Left lung (tissue), 4 donors: ENCODE measurements at regions not wholly inside any gene's neighbourhood (a gene's known extent, or its start where the extent isn't known, plus 50 kb on each side); places are given as distances from the start of the nearest gene placed in this dataset.
A peak's percentile ranks its signal among the peaks of the same experiment; 100 is the strongest.

ENCODE experiments used
- ATAC-seq: fragments of 200-7000 bp; cut with Tn5 transposase; one replicate; pipeline ENCODE4 v1.9.1; 2020; ENCODE audit warnings: moderate library complexity
- DNase-seq, 4 donors: peaks; one replicate each; pipeline ENCODE4 v3.0.0-alpha.2; 2013 to 2020
- H3K27ac ChIP-seq, 2 donors: fragments of 200-600 bp; sonication (generic) in 1 of 2; one replicate each; pipeline versions ENCODE4 v1.5.0 to v1.8.0; 2020 to 2021
- H3K27me3 ChIP-seq, 2 donors: fragments of 200-600 bp; sonication (generic) in 1 of 2; one replicate each; pipeline versions ENCODE4 v1.5.0 to v1.8.0; 2020 to 2021
- H3K36me3 ChIP-seq, 2 donors: fragments of 200-600 bp; sonication (generic) in 1 of 2; one replicate each; pipeline versions ENCODE4 v1.5.0 to v1.8.0; 2020 to 2021
- H3K4me1 ChIP-seq, 2 donors: fragments of 200-600 bp; one replicate each; pipeline ENCODE4 v1.8.0; 2021
- H3K4me3 ChIP-seq, 2 donors: fragments of 200-600 bp; sonication (generic) in 1 of 2; one replicate each; pipeline versions ENCODE4 v1.5.0 to v1.8.0; 2020 to 2021; ENCODE audit warnings: mild to moderate bottlenecking in 1 of 2
- H3K9me3 ChIP-seq, 2 donors: fragments of 200-600 bp; sonication (generic) in 1 of 2; one replicate each; pipeline versions ENCODE4 v1.5.0 to v1.8.0; 2020 to 2021
- intact Hi-C, 2 donors: fragments of 100-400 bp; cut with DNase I; formaldehyde crosslinking; loops; one replicate each; pipeline versions ENCODE4 v1.11.2 to v1.14.2; 2022
- TF ChIP-seq, protein P1 (sequence below), 2 donors: fragments of 200-600 bp; sonication (generic) in 1 of 2; IDR thresholded peaks; one replicate each; pipeline versions ENCODE4 v1.5.0 to v1.8.0; 2021; ENCODE audit warnings: antibody characterized with exemption in 2 of 2
- donor health status: DM: no; HTN: yes; CAD: no.
- donor health status: DM: no; HTN: no; CAD: no.

DNA sequence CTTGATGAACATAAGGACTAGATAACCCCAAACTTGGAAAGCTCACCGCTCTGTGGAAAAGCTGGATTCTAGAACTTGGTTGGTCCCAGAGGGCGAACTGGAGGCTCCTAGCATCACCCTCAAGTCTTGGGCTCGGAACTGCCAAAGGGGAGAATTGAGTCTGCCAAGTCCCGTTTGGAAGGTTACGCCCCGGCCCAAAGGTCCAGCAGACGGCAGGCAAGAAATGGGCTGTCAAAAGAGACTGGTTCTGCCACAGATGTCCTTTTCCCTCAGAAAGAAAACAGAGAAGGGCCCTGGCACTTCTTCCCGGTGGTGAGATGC lies 182.2 kb downstream of the ANAPC1 start:
- H3K27ac ChIP-seq, result peak overlapping the region in 1 of 2 donors; percentile 28
- no peaks in the 10 kb centered on the region for H3K9me3 ChIP-seq
- no peaks in the 10 kb centered on the region for H3K27me3 ChIP-seq
- intact Hi-C loops, result no loop called here
- TF ChIP-seq, protein P1, sequence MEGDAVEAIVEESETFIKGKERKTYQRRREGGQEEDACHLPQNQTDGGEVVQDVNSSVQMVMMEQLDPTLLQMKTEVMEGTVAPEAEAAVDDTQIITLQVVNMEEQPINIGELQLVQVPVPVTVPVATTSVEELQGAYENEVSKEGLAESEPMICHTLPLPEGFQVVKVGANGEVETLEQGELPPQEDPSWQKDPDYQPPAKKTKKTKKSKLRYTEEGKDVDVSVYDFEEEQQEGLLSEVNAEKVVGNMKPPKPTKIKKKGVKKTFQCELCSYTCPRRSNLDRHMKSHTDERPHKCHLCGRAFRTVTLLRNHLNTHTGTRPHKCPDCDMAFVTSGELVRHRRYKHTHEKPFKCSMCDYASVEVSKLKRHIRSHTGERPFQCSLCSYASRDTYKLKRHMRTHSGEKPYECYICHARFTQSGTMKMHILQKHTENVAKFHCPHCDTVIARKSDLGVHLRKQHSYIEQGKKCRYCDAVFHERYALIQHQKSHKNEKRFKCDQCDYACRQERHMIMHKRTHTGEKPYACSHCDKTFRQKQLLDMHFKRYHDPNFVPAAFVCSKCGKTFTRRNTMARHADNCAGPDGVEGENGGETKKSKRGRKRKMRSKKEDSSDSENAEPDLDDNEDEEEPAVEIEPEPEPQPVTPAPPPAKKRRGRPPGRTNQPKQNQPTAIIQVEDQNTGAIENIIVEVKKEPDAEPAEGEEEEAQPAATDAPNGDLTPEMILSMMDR (IDR thresholded peaks at IDR 0.05), result no peak
- DNase-seq, result no peak
- peaks cover 7 to 74% of the 10 kb centered on the region in 2 donors for H3K4me1 ChIP-seq
- H3K4me3 ChIP-seq, result no peak overlapping the region
- no peaks in the 10 kb centered on the region for H3K36me3 ChIP-seq
- no peak for ATAC-seq

DNA sequence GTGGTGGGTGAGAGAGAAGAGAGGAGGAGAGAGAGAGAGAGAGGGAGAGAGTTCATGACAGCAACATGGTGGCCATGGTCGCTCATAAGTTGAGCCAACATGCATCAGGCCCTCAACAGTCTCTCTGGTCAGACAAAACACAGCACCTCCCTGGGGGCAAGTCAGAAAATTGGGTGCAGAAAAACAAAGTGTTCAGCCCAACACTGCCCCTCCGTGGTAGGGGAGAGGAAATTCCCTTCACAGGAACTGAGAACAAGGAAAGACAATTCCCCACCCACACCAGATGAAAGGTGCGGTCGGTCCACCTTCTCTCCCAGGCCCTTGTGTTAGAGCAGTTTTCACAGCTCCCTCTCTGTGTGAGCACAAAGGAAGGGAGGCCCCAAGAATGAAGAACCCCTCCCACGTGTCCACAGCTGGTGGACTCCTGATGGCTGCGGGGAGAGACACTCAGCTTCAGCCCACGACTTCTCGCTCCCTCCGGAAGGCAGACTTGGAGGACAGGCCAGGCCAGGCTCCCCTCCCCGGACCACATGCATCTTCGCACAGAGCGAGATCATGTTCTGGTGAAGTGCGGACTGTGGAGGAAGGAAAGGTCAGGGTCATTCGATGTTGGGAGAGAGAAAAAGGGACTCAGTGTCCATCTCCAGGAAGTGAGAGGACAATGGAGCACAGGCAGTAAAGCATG lies 181.7 kb downstream of the ANAPC1 start:
- Histone ChIP-seq H3K36me3 (no peaks in the 10 kb centered on the region), H3K27me3 (no peaks in the 10 kb centered on the region), H3K9me3 (no peaks in the 10 kb centered on the region), H3K4me3 (no peak overlapping the region), H3K4me1 (peaks cover 7 to 72% of the 10 kb centered on the region in 2 donors), H3K27ac (peak overlapping the region in 1 of 2 donors; percentile 28)
- intact Hi-C loops, result no loop called here
- TF ChIP-seq, protein P1 (IDR thresholded peaks at IDR 0.05), result peak; percentile 60 to 70
- ATAC-seq (peak; percentile 57), DNase-seq (no peak)

DNA sequence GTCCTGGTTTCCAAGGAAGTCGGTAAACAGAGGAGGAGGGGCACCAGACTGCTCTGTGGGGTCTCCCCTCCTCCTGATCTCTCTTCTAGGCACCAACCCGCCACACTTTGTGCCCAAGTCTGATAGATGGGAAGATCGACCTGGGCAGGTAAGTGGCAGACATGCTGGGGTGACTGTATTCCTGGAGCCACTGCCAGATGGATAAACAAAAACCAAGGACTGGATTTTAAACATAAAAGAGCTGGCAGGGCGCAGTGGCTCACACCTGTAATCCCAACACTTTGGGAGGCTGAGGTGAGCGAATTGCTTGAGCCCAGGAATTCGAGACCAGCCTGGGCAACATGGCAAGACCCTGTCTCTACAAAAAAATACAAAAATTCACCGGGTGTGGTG lies 181.2 kb downstream of the ANAPC1 start:
- H3K4me1 ChIP-seq, result peaks cover 7 to 66% of the 10 kb centered on the region in 2 donors
- H3K27me3 ChIP-seq, result no peaks in the 10 kb centered on the region
- intact Hi-C loops, result no loop called here
- TF ChIP-seq, protein P1 (IDR thresholded peaks at IDR 0.05), result no peak
- no peaks in the 10 kb centered on the region for H3K9me3 ChIP-seq
- DNase-seq, result no peak
- H3K4me3 ChIP-seq, result no peak overlapping the region
- ATAC-seq, result no peak
- H3K27ac ChIP-seq, result no peak overlapping the region
- H3K36me3 ChIP-seq, result no peaks in the 10 kb centered on the region

DNA sequence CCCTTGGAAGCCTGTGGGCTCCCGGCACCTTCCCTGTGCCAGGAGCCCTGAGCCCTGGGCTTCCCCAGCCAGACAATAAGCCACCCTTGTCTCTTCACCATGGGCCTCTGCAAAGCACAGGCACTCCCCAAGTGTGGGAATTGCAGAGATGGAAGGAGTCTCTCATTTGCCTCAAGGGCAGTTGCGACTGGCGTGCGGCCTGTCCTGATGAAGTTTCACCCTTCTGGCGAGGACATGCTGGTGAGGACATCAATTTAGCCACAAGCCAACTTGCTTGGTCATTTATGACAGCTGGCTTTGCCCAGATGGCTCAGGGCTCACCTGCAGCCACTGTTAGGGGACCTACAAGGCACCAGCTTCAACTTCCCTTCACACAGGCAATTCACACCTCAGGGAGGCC lies 180.2 kb downstream of the ANAPC1 start:
- H3K27me3 ChIP-seq, result no peaks in the 10 kb centered on the region
- TF ChIP-seq, protein P1 (IDR thresholded peaks at IDR 0.05), result no peak
- intact Hi-C loops, result no loop called here

DNA sequence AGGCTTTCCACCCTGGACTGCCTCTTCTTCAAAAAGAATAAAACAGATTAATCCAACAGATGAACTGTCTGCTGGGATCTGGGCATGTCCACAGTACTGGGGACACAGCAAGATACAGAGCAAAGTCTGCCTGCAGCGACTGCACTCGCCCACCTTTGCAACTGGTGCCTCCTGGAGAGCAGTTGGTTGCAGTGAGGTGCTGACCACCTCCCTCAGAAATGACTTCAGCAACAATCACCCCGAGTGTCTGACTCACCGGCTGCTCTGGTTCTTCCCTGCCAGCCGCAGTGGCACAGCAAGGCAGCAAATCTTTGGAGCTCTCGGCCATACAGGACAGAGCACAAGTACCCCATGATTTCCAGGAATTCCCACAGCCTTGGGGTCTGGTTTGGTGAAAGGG lies 179.7 kb downstream of the ANAPC1 start:
- H3K27me3 ChIP-seq, result no peaks in the 10 kb centered on the region
- intact Hi-C loops, result no loop called here
- no peak overlapping the region for H3K27ac ChIP-seq
- no peak overlapping the region for H3K4me3 ChIP-seq
- DNase-seq (no peak), ATAC-seq (peak; percentile 7)
- peaks cover 7 to 52% of the 10 kb centered on the region in 2 donors for H3K4me1 ChIP-seq
- no peaks in the 10 kb centered on the region for H3K36me3 ChIP-seq
- TF ChIP-seq, protein P1 (IDR thresholded peaks at IDR 0.05), result no peak
- H3K9me3 ChIP-seq, result no peaks in the 10 kb centered on the region

More for the DNA sequence above, 180.2 kb downstream of the ANAPC1 start:
- no peak overlapping the region for H3K4me3 ChIP-seq
- H3K36me3 ChIP-seq, result no peaks in the 10 kb centered on the region
- H3K27ac ChIP-seq, result no peak overlapping the region
- ATAC-seq (no peak), DNase-seq (no peak)
- H3K4me1 ChIP-seq, result peaks cover 7 to 57% of the 10 kb centered on the region in 2 donors
- no peaks in the 10 kb centered on the region for H3K9me3 ChIP-seq
